AG09319 (cell line): ENCODE measurements at regions not wholly inside any gene's neighbourhood (a gene's known extent, or its start where the extent isn't known, plus 50 kb on each side); places are given as distances from the start of the nearest gene placed in this dataset.

ENCODE experiments used
- DNase-seq: peaks from one replicate; pipeline ENCODE4 v3.0.0-alpha.2; 2010; ENCODE audit warnings: low read depth; ENCODE audit errors: extremely low read depth
- TF ChIP-seq, protein P1 (sequence below): IDR thresholded peaks from 2 replicates; pipeline ENCODE4 v1.5.1; 2011; ENCODE audit warnings: low read depth, mild to moderate bottlenecking, inconsistent platforms, low read length, moderate library complexity

DNA sequence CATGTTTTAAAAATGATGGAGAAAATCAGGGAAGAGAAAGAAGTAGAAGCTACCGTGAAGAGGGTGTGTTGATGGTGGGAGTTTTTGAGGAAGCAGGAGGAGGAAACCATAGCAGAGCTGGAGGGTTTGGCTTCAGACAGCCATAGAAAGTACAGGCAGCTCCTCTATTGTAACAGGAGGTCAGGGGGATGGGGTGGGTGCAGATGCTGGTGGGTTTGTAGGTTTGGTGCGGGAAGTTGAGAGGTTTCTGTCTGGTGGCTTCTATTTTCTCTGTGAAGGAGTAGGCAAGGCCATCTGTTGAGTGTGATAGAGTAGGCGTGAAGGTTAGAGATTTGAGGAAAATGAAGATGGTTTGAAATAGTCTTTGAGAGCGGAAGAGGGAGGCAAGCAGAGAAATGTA lies 97.7 kb upstream of the TBC1D5 start:
- TF ChIP-seq, protein P1, sequence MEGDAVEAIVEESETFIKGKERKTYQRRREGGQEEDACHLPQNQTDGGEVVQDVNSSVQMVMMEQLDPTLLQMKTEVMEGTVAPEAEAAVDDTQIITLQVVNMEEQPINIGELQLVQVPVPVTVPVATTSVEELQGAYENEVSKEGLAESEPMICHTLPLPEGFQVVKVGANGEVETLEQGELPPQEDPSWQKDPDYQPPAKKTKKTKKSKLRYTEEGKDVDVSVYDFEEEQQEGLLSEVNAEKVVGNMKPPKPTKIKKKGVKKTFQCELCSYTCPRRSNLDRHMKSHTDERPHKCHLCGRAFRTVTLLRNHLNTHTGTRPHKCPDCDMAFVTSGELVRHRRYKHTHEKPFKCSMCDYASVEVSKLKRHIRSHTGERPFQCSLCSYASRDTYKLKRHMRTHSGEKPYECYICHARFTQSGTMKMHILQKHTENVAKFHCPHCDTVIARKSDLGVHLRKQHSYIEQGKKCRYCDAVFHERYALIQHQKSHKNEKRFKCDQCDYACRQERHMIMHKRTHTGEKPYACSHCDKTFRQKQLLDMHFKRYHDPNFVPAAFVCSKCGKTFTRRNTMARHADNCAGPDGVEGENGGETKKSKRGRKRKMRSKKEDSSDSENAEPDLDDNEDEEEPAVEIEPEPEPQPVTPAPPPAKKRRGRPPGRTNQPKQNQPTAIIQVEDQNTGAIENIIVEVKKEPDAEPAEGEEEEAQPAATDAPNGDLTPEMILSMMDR = no peak
- no peak for DNase-seq

DNA sequence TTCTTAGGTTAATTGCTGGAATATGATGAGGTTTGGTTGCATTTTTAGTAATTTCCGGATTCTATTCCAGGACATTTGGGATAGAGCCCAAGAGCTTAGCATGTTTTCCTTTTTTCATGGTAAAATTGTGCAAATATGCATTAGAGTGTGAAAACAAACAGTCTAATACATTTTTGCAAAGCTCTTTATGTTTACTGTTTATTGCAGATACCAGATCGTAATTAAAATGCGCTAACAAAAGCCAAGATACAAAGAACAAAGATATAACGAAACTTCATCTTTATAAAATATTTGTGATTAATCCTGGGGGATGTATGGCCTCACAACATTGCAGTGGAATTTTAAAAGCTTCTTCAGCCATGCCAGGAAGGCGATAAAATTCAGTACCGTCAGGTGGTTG lies 94.5 kb upstream of the TBC1D5 start:
- TF ChIP-seq, protein P1 = no peak
- no peak for DNase-seq

DNA sequence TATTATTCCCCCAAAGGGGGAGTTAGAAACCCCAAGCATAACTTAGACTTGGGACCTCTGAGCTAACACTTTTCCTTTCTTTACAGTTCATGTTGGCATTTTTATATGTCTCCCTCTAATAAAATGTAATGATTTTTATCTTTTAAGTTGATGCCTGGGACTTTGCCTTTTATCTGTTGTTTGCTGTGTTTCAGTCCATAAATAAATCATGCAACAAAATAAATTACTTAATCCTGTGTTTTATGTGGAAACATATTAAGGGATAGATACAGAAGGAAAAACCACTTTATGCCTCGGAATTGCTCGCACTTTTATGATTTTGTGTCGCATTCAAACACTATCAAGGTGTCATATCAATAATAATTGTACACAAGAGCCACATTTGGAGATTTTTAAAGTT lies 93.7 kb upstream of the TBC1D5 start:
- TF ChIP-seq, protein P1 = no peak

DNA sequence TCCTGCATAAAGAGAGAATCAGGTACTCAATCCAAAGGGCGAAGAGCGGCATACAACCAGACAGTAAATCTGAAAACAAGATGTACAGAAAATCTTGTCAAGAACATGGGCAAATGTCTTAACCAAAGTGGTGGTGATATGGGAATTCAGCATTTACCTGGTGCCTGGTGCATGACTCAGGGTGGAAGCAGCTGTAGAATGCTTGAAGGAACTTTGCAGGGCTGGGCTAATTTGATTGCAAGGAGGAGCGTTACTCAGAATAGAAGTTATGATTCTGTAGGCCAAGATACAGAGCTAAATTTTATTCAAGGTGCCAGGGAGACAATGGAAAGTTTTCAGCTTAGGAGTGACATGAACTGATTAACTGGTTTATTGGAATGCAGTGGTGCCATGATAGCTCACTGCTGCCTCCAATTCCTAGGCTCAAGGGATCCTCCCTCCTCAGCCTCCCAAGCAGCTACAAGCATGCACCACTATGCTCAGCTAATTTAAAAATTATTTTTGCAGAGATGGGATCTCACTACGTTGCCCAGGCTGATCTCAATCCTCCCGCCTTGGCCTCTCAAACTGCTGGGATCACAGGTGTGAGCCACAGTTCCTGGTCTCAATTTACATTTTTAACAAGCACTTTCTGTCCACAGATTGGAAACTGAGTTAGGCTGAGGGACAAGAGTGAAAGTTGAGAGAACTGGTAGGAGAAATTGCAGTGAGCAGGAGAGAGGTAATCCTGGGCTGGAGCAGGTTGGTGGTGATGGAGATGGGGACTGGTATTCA lies 91.5 kb upstream of the TBC1D5 start:
- no peak for DNase-seq

More for the DNA sequence above, 93.7 kb upstream of the TBC1D5 start:
- no peak for DNase-seq

GRCh38 chr3:17832016-17832415 lies 89.6 kb upstream of the TBC1D5 start:
- TF ChIP-seq, protein P1 = no peak
- no peak for DNase-seq

More for the DNA sequence above, 91.5 kb upstream of the TBC1D5 start:
- TF ChIP-seq, protein P1 = no peak

DNA sequence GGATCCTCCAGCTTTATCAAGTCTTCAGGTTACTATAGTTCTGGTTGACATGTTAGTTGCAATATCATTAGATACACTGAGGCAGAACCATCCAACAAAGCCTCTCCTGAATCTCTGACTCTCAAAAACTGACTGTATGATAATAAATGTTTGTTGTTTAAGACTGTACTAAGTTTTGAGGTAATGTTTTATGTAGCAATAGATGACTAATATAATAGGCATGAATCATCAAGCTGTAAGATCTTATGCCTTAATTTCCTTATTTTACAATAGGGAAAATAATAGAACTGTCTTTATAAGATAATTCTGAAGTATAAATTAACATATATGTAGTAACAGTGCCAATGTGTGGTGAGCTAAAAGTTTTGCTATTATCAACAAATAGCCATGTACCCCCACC lies 88.9 kb upstream of the TBC1D5 start:
- TF ChIP-seq, protein P1 = no peak
- DNase-seq = no peak

- DNase-seq = no peak
- TF ChIP-seq, protein P1 = no peak
Measured at GRCh38 chr3:17830788-17831187, 88.4 kb upstream of the TBC1D5 start.
